Lower lobe of right lung (tissue), 2 donors: ENCODE measurements at regions not wholly inside any gene's neighbourhood (a gene's known extent, or its start where the extent isn't known, plus 50 kb on each side); places are given as distances from the start of the nearest gene placed in this dataset.
"Not testable (repeated sequence)": the region's sequence is repeated elsewhere in the genome, so short reads cannot be mapped to it uniquely, and the experiment has no call there.

Experiments used
- ATAC-seq, 2 donors: fragments of 200-7000 bp; cut with Tn5 transposase; one replicate each; pipeline ENCODE4 v1.9.1; 2020 to 2022; ENCODE audit warnings: mild to moderate bottlenecking in 2 of 2, moderate library complexity in 2 of 2
- DNase-seq: peaks from one replicate; pipeline ENCODE4 v3.0.0-alpha.2; 2020
- H3K27ac ChIP-seq: fragments of 200-600 bp; one replicate; pipeline ENCODE4 v1.8.0; 2022
- H3K27me3 ChIP-seq: fragments of 200-600 bp; one replicate; pipeline ENCODE4 v1.8.0; 2022; ENCODE audit warnings: low read depth
- H3K36me3 ChIP-seq: fragments of 200-600 bp; one replicate; pipeline ENCODE4 v1.8.0; 2022; ENCODE audit warnings: mild to moderate bottlenecking
- H3K4me1 ChIP-seq: fragments of 200-600 bp; one replicate; pipeline ENCODE4 v1.8.0; 2022
- H3K4me3 ChIP-seq: fragments of 200-600 bp; one replicate; pipeline ENCODE4 v1.8.0; 2022; ENCODE audit warnings: mild to moderate bottlenecking
- H3K9me3 ChIP-seq: fragments of 200-600 bp; one replicate; pipeline ENCODE4 v1.8.0; 2022
- CTCF ChIP-seq: fragments of 200-600 bp; IDR thresholded peaks from one replicate; pipeline ENCODE4 v1.8.0; 2022; ENCODE audit warnings: antibody characterized with exemption, mild to moderate bottlenecking
- intact Hi-C: fragments of 100-400 bp; cut with DNase I; formaldehyde crosslinking; loops from one replicate; pipeline ENCODE4 v1.11.0; 2022
- donor health status: DM: no; HTN: yes; CAD: no; lungs with severe emphysema.

DNA sequence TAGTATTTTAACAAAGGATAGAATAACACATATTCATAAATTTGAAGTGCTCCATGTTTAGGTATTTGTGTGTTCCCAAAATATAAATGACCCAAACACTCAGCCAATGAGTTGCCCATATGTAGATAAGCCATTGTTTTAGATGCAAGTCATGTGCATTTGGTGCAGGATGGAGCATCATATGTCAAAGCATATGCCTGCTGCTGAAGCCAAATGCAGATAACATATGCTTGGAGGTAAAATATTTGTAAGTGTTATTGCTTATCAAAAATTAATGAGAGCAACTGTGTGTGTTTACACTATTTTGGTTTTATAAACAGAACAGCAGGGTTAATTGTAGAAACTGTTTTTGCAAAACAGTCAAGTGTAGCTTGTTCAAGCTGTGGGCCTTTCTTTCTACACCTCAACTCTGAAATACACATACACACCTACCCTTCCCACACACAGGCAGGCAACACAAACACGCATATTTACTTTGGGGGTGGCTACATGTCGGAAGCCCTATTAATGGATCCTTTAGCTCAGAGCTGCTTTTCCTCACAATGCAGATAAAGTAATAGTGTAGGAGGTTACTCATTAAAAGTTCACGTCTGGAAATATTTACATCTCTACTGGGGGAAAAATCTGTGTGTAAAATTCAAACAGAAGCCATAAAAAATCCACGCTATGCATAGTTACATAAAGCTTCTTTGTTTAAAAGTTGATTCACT is 521.4 kb downstream of the ZNF385D start:
- Histone ChIP-seq H3K27ac (no peak overlapping the region), H3K36me3 (no peaks in the 10 kb centered on the region), H3K4me3 (no peak overlapping the region), H3K4me1 (no peaks in the 10 kb centered on the region), H3K9me3 (no peaks in the 10 kb centered on the region), H3K27me3 (no peaks in the 10 kb centered on the region)
- DNase-seq (no peak), ATAC-seq (no peak)
- intact Hi-C loops = no loop called here
- no peak for TF ChIP-seq CTCF

GRCh38 chr3:21226086-21226485 is 524.9 kb downstream of the ZNF385D start:
- Histone ChIP-seq H3K9me3 (no peaks in the 10 kb centered on the region), H3K27ac (no peak overlapping the region), H3K4me3 (no peak overlapping the region), H3K4me1 (no peaks in the 10 kb centered on the region), H3K27me3 (no peaks in the 10 kb centered on the region), H3K36me3 (no peaks in the 10 kb centered on the region)
- no peak for ATAC-seq
- intact Hi-C loops = no loop called here
- DNase-seq = no peak
- TF ChIP-seq CTCF = no peak

DNA sequence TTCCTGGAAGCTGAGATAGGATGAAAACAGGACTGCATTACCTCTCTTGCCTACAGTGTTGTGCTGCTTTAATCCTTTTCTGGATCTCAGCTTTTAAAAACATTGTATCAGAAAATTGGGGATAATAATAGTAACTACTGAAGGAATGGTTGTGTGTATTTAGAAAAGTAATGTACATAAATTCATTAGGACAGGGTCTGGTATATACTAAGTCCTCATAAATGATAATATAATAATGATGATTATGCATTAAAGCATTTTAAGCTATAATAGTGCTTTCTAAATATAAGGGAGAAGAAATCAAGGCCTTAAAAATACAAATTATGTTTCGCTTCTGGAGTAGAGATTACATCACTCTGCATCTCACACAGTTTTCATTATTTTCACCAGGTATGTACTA is 530.1 kb downstream of the ZNF385D start:
- Histone ChIP-seq H3K27ac (no peak overlapping the region), H3K27me3 (no peaks in the 10 kb centered on the region), H3K9me3 (no peaks in the 10 kb centered on the region), H3K36me3 (no peaks in the 10 kb centered on the region), H3K4me3 (no peak overlapping the region), H3K4me1 (no peaks in the 10 kb centered on the region)
- intact Hi-C loops = no loop called here
- ATAC-seq = no peak
- DNase-seq = no peak
- no peak for TF ChIP-seq CTCF

DNA sequence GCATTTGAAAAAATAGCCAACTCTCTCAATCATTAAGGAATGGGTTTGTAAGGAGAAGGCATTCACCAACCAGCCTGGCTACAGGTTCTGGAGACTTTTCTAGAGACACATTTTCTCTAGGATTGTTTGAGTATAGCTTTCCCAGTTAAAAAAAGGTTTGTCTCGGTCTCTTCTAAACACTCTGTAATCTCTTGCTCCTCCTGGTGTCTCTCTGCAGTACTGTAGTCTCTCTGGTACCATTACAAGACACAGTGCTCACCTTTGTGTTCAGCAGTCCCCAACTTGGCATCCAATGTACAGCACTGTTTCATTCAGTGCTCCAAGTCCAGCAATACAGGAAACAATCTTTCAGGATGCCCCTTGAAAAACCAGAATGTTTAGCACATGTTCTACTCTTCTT is 534.4 kb downstream of the ZNF385D start:
- DNase-seq (no peak), ATAC-seq (no peak)
- intact Hi-C loops = no loop called here
- Histone ChIP-seq H3K9me3 (peaks cover 7% of the 10 kb centered on the region), H3K27me3 (no peaks in the 10 kb centered on the region), H3K27ac (no peak overlapping the region), H3K36me3 (no peaks in the 10 kb centered on the region), H3K4me1 (no peaks in the 10 kb centered on the region), H3K4me3 (no peak overlapping the region)
- peak; percentile 14 for TF ChIP-seq CTCF

DNA sequence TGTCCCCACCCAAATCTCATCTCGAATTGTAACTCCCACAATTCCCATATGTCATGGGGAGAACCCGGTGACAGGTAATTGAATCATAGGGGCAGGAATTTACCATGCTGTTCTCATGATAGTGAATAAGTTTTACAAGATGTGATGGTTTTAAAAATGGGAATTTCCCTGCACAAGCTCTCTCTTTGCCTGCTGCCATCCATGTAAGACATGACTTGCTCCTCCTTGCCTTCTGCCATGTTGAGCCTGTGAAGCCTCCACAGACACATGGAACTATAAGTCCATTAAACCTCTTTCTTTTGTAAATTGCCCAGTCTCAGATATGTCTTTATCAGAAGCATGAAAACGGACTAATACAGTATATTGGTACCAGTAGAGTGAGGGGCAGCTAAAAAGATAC is 546.9 kb downstream of the ZNF385D start:
- H3K9me3 ChIP-seq = peaks cover 15% of the 10 kb centered on the region
- ATAC-seq, H3K4me3 ChIP-seq, H3K4me1 ChIP-seq, H3K27me3 ChIP-seq, H3K36me3 ChIP-seq, H3K27ac ChIP-seq, intact Hi-C loops, DNase-seq: not testable (repeated sequence)

GRCh38 chr3:21195203-21195602 is 555.8 kb downstream of the ZNF385D start:
- no peak for TF ChIP-seq CTCF
- Histone ChIP-seq H3K9me3 (no peaks in the 10 kb centered on the region), H3K27me3 (no peaks in the 10 kb centered on the region), H3K36me3 (no peaks in the 10 kb centered on the region), H3K4me1 (no peaks in the 10 kb centered on the region), H3K27ac (no peak overlapping the region), H3K4me3 (no peak overlapping the region)
- DNase-seq (no peak), ATAC-seq (no peak)
- intact Hi-C loops = no loop called here

- H3K4me1 ChIP-seq, intact Hi-C loops, ATAC-seq: not testable (repeated sequence)
These were observed 557.0 kb downstream of the ZNF385D start for GRCh38 chr3:21194036-21194435.

More at GRCh38 chr3:21194036-21194435, 557.0 kb downstream of the ZNF385D start:
- not testable (repeated sequence) for DNase-seq, H3K36me3 ChIP-seq, H3K9me3 ChIP-seq, H3K4me3 ChIP-seq, H3K27me3 ChIP-seq, H3K27ac ChIP-seq
